ENCODE measurements at regions not wholly inside any gene's neighbourhood (a gene's known extent, or its start where the extent isn't known, plus 50 kb on each side); places are given as distances from the start of the nearest gene placed in this dataset.
"Not testable (repeated sequence)": the region's sequence is repeated elsewhere in the genome, so short reads cannot be mapped to it uniquely, and the experiment has no call there.

DNA sequence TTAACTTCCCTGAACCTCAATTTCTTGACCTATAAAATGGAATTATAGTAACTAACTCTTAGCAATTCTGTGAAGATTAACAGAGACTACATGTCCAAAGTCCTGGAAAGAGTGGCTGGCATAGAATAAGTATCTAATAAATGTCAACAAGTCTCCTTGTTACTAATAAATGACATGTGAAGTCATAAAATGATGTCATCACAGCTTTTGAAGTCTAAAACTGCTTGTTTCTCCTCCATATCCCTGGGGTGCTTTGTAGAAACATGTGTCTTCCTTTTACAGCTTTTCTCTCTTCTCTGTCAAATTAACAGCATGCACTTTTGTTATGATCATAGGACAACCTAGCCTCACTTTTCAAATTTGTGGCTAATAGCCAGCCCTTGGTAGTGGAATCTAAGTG is 510.2 kb downstream of the NTRK3 start:
- no peak overlapping the region for H3K4me3 ChIP-seq
- no peaks in the 10 kb centered on the region for H3K9me3 ChIP-seq (ENCODE audit: low read depth, low read length)
- no peaks in the 10 kb centered on the region for H3K36me3 ChIP-seq (ENCODE audit: insufficient read depth, low read length)
- H3K27ac ChIP-seq: no peak overlapping the region
- no peak for DNase-seq (ENCODE audit: low read depth, low spot score)
- no peak overlapping the region for H3K9ac ChIP-seq (ENCODE audit: insufficient read length)
- TF ChIP-seq POLR2AphosphoS5 (IDR thresholded peaks at IDR 0.05; ENCODE audit: borderline replicate concordance, low read depth, low read length) (no peak), EZH2 (IDR thresholded peaks at IDR 0.05) (no peak), FOXP2 (optimal IDR thresholded peaks at IDR 0.05; ENCODE audit: control extremely low read depth, extremely low read length, insufficient read depth) (no peak)

DNA sequence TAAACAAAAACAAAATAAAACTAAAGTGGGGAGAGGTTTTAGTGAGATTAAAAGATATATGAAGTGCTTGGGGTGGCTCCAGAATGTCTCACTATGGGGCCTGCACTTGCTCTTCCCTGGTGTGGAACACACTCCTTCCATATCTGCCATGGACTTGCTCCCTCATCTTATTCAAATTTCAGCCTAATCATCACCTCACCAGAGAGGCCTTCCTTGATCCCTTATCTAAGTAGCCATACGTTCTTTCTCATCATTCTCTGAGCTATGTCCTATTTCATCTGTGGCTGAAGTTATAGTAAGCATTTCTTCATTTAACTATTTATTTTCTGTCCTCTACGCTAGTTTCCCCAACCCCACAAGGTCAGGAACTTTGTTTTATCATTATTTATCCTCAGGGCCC is 511.7 kb downstream of the NTRK3 start:
- H3K4me3 ChIP-seq: no peak overlapping the region
- no peak overlapping the region for H3K9ac ChIP-seq (ENCODE audit: insufficient read length)
- H3K27ac ChIP-seq: no peak overlapping the region
- H3K36me3 ChIP-seq (ENCODE audit: insufficient read depth, low read length): no peaks in the 10 kb centered on the region
- H3K9me3 ChIP-seq (ENCODE audit: low read depth, low read length): no peaks in the 10 kb centered on the region
- no peak for TF ChIP-seq FOXP2 (optimal IDR thresholded peaks at IDR 0.05; ENCODE audit: control extremely low read depth, extremely low read length, insufficient read depth)
- no peak for TF ChIP-seq EZH2 (IDR thresholded peaks at IDR 0.05)
- TF ChIP-seq POLR2AphosphoS5 (IDR thresholded peaks at IDR 0.05; ENCODE audit: borderline replicate concordance, low read depth, low read length): no peak
- no peak for DNase-seq (ENCODE audit: low read depth, low spot score)

DNA sequence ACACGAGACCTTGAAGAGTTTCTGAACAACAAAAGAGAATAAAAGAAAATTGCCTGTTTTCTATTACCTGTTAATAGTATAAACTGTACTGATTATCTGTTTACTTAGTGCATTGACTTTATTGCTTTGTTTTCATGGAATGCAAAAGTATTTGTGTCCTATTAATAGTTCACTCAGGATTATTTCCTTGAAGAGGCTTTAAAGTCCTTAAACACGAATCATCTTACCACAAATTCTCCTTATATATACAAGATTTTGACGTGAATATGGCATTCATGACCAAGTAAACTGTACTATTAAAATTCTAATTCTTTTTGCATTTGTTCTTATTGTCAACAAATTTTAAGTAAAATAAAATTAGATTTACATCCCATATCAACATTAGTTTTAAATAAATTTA is 513.0 kb downstream of the NTRK3 start:
- H3K9me3 ChIP-seq (ENCODE audit: low read depth, low read length): no peaks in the 10 kb centered on the region
- H3K36me3 ChIP-seq (ENCODE audit: insufficient read depth, low read length): no peaks in the 10 kb centered on the region
- H3K4me3 ChIP-seq: no peak overlapping the region
- DNase-seq (ENCODE audit: low read depth, low spot score): no peak
- H3K9ac ChIP-seq (ENCODE audit: insufficient read length): no peak overlapping the region
- no peak overlapping the region for H3K27ac ChIP-seq
- TF ChIP-seq EZH2 (IDR thresholded peaks at IDR 0.05) (no peak), POLR2AphosphoS5 (IDR thresholded peaks at IDR 0.05; ENCODE audit: borderline replicate concordance, low read depth, low read length) (no peak), FOXP2 (optimal IDR thresholded peaks at IDR 0.05; ENCODE audit: control extremely low read depth, extremely low read length, insufficient read depth) (no peak)

DNA sequence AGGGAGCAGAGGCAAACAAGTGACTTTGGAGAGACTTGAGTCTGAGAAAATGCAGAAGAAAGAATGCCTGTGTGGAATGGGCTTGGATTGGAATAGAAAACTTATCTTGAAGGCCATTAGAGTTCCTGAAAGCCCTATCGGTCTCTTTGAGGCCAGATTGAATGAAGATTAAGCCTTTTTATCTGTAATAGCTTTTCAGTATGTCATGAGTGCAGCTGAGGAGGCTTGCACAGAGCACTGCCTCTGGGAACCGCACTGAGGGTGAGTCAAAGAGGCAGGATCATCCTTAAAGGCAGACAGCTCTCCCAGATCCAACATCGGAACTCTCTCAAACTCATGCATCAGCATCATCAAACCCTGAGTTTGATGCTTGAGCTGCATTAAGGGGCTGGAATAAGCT is 515.2 kb downstream of the NTRK3 start:
- no peak overlapping the region for H3K9ac ChIP-seq (ENCODE audit: insufficient read length)
- no peaks in the 10 kb centered on the region for H3K36me3 ChIP-seq (ENCODE audit: insufficient read depth, low read length)
- DNase-seq (ENCODE audit: low read depth, low spot score): no peak
- no peak overlapping the region for H3K4me3 ChIP-seq
- H3K9me3 ChIP-seq (ENCODE audit: low read depth, low read length): no peaks in the 10 kb centered on the region
- TF ChIP-seq FOXP2 (optimal IDR thresholded peaks at IDR 0.05; ENCODE audit: control extremely low read depth, extremely low read length, insufficient read depth) (no peak), POLR2AphosphoS5 (IDR thresholded peaks at IDR 0.05; ENCODE audit: borderline replicate concordance, low read depth, low read length) (no peak), EZH2 (IDR thresholded peaks at IDR 0.05) (no peak)
- H3K27ac ChIP-seq: no peak overlapping the region

DNA sequence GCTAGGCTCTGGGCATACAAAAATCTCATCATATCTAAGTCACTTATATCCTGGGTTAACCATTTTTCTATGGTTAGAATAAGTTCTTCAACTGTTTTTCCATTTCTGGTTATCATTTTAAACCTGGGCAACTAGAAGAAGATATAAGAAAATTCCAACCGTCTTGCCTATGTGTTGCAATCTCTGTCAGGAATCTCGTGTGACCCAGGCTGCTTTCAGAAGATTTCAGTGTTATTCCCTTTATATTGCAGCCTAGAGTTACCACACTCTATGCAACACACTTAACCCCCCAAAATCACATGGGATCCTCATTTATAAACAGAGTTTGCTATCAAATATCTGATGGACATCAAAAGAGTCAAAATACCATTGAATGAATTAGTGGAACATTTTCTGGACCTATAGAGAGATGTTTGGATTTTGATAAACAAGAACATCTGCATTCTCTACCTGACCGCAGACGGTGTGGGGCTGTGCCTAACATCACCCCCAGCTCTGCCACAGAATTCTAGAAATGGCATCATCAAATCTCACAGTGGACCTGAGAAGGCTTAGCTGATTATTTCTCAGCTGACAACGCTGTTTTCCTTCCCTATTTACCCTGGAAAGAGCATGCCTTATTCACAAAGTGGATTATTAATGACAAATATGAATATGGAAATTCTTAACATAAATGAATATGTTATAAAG is 515.7 kb downstream of the NTRK3 start:
- DNase-seq (ENCODE audit: low read depth, low spot score): no peak
- Histone ChIP-seq H3K9me3 (ENCODE audit: low read depth, low read length) (no peaks in the 10 kb centered on the region), H3K4me3 (no peak overlapping the region), H3K36me3 (ENCODE audit: insufficient read depth, low read length) (no peaks in the 10 kb centered on the region), H3K9ac (ENCODE audit: insufficient read length) (no peak overlapping the region), H3K27ac (no peak overlapping the region)
- TF ChIP-seq EZH2 (IDR thresholded peaks at IDR 0.05) (no peak), FOXP2 (optimal IDR thresholded peaks at IDR 0.05; ENCODE audit: control extremely low read depth, extremely low read length, insufficient read depth) (no peak), POLR2AphosphoS5 (IDR thresholded peaks at IDR 0.05; ENCODE audit: borderline replicate concordance, low read depth, low read length) (no peak)

DNA sequence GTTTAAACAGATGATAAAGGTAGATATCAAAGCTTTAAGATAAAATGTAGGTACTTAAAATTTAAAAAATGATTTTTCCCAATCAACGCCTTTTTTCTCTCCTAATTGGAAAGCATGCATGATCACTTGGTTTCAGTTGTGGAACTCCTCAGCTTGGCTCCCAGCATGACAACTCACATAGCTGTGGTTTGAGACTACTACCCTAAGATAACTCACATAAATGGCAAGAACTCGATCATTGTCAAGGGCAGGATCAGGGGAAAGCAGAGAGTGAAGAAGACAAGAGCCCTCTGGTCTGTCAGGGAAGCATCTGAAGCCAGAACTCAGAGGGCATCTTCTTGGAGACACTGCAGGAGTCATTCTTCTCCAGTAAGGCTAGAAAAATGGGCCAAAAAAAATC is 516.7 kb downstream of the NTRK3 start:
- no peak overlapping the region for H3K4me3 ChIP-seq
- no peak overlapping the region for H3K9ac ChIP-seq (ENCODE audit: insufficient read length)
- TF ChIP-seq POLR2AphosphoS5 (IDR thresholded peaks at IDR 0.05; ENCODE audit: borderline replicate concordance, low read depth, low read length) (no peak), FOXP2 (optimal IDR thresholded peaks at IDR 0.05; ENCODE audit: control extremely low read depth, extremely low read length, insufficient read depth) (no peak), EZH2 (IDR thresholded peaks at IDR 0.05) (no peak)
- H3K9me3 ChIP-seq (ENCODE audit: low read depth, low read length): no peaks in the 10 kb centered on the region
- no peak overlapping the region for H3K27ac ChIP-seq
- DNase-seq (ENCODE audit: low read depth, low spot score): no peak
- no peaks in the 10 kb centered on the region for H3K36me3 ChIP-seq (ENCODE audit: insufficient read depth, low read length)

DNA sequence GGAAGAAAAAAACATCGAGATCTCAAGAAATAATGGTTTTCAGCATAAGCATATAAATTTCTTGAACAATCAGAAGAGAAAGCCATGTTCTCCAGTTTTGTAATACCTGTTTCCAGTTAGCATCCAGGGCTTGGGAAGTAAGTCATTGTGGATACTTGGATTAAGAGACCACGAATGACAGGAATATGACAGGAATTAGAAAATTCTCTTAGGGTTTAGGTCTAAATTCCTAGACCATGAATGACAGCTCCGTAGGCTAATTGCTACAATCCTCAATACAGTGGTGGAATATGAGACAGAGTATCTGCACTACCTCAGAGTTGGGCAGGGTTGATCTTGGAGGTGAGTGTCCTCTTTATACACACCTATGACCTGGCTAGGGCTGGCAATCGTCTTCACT is 517.5 kb downstream of the NTRK3 start:
- TF ChIP-seq POLR2AphosphoS5 (IDR thresholded peaks at IDR 0.05; ENCODE audit: borderline replicate concordance, low read depth, low read length) (no peak), EZH2 (IDR thresholded peaks at IDR 0.05) (no peak), FOXP2 (optimal IDR thresholded peaks at IDR 0.05; ENCODE audit: control extremely low read depth, extremely low read length, insufficient read depth) (no peak)
- no peaks in the 10 kb centered on the region for H3K36me3 ChIP-seq (ENCODE audit: insufficient read depth, low read length)
- H3K27ac ChIP-seq: no peak overlapping the region
- H3K4me3 ChIP-seq: no peak overlapping the region
- H3K9ac ChIP-seq (ENCODE audit: insufficient read length): no peak overlapping the region
- H3K9me3 ChIP-seq (ENCODE audit: low read depth, low read length): no peaks in the 10 kb centered on the region
- no peak for DNase-seq (ENCODE audit: low read depth, low spot score)

DNA sequence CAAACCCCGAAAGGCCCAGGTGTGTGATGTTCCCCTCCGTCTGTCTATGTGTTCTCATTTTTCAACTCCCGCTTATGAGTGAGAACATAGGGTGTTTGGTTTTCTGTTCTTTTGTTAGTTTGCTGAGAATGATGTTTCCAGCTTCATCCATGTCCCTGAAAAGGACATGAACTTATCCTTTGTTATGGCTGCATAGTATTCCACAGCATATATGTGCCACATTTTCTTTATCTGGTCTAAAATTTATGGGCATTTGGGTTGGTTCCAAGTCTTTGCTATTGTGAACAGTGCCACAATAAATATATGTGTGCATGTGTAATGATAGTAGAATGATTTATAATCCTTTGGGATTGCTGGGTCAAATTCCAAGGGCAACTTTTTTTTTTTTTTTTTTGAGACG is 519.1 kb downstream of the NTRK3 start:
- not testable (repeated sequence) for H3K9me3 ChIP-seq (ENCODE audit: low read depth, low read length); H3K9ac ChIP-seq (ENCODE audit: insufficient read length); DNase-seq (ENCODE audit: low read depth, low spot score); H3K4me3 ChIP-seq; H3K36me3 ChIP-seq (ENCODE audit: insufficient read depth, low read length); H3K27ac ChIP-seq

DNA sequence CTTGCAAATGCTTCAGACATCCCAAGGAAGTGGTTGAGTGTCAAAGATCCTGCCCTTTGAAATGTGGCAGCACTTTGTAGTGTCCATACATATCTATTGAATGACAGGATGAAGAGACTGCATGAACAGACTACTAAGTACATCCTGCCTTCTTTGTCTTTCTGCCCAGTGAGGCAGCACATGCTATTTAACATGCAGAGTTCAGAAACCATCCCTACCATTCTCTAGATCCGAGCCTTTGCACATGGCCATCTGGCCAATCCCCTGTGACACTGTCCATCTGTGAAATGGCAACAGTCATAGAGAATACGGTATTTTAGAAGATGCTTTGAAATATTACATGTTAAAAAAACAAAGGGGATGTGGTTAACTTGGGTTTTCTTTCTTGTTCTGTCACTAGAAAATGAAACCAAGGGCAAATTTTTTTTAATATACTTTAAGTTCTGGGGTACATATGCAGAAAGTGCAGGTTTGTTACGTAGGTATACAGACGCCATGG is 519.6 kb downstream of the NTRK3 start:
- H3K4me3 ChIP-seq: no peak overlapping the region
- no peak for TF ChIP-seq FOXP2 (optimal IDR thresholded peaks at IDR 0.05; ENCODE audit: control extremely low read depth, extremely low read length, insufficient read depth)
- TF ChIP-seq POLR2AphosphoS5 (IDR thresholded peaks at IDR 0.05; ENCODE audit: borderline replicate concordance, low read depth, low read length): no peak
- no peak for TF ChIP-seq EZH2 (IDR thresholded peaks at IDR 0.05)
- H3K9ac ChIP-seq (ENCODE audit: insufficient read length): no peak overlapping the region
- H3K27ac ChIP-seq: no peak overlapping the region
- no peaks in the 10 kb centered on the region for H3K9me3 ChIP-seq (ENCODE audit: low read depth, low read length)
- DNase-seq (ENCODE audit: low read depth, low spot score): no peak
- H3K36me3 ChIP-seq (ENCODE audit: insufficient read depth, low read length): no peaks in the 10 kb centered on the region
